Nephron progenitor cell (in vitro differentiated cells): ENCODE measurements at regions not wholly inside any gene's neighbourhood (a gene's known extent, or its start where the extent isn't known, plus 50 kb on each side); places are given as distances from the start of the nearest gene placed in this dataset.

Experiments used
- DNase-seq: peaks from one replicate; pipeline ENCODE4 v3.0.0; 2021
- H3K27ac Mint-ChIP-seq: 2 replicates; pipeline ENCODE4 v1.8.0; 2021; ENCODE audit warnings: mild to moderate bottlenecking, moderate library complexity, mixed read lengths
- H3K27me3 Mint-ChIP-seq: 2 replicates; pipeline ENCODE4 v1.8.0; 2021; ENCODE audit warnings: mild to moderate bottlenecking, low read depth, mixed read lengths; ENCODE audit not compliant: poor library complexity
- H3K36me3 Mint-ChIP-seq: 2 replicates; pipeline ENCODE4 v1.8.0; 2021; ENCODE audit warnings: low read depth, mixed read lengths
- H3K4me1 Mint-ChIP-seq: 2 replicates; pipeline ENCODE4 v1.8.0; 2021; ENCODE audit warnings: mixed read lengths
- H3K4me3 Mint-ChIP-seq: 2 replicates; pipeline ENCODE4 v1.8.0; 2021; ENCODE audit warnings: mild to moderate bottlenecking, moderate library complexity, mixed read lengths
- H3K9me3 Mint-ChIP-seq: 2 replicates; pipeline ENCODE4 v1.8.0; 2021; ENCODE audit warnings: mild to moderate bottlenecking, moderate library complexity, mixed read lengths
- TF ChIP-seq, protein P1 (sequence below): fragments of 200-600 bp; sonication (generic); IDR thresholded peaks from 2 replicates; pipeline ENCODE4 v1.5.0; 2021; ENCODE audit warnings: antibody characterized with exemption

DNA sequence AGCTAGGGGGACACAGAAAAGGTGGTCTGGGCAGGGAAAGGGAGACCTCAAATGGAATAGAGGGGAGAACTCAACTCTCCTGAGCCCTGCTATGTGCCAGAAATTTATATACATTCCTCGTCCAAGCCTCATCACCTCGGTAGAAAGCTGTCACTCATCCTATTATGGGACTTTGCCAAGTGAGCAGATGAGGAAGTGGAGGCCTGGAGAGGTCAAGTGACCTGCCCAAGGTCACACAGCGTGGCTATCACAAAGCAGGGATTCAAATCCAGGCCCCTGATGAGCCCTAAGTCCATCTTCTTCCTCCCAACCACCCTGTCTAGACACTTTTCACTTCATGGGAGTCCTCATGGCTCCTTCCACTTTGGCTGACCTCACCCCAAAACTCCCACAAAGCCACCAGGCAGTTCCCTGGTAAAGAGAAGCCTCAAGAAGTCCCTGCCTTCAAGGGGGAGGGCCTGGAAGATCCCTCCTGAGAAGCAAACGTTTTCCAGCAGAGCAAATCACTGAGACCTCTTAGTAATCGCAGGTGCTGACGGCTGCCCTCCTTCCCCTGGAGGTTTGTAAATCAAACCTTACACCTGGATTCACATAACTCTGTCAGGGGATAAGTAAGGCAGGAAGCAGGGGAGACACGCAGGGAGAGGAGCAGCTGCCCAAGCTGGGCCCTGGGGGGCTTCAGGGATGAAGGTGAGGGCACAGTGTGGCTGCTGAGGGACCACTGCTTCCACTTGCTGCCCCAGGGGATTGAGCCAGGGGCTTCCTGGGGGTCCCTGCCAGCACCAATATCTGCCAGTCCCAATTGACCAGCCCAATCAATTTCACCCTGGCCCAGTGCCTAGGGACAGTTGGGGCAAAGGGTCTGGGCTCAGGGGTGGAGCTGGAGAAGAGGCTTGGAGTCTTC is 351.2 kb downstream of the MATN1 start:
- H3K36me3 Mint-ChIP-seq, result no peaks in the 10 kb centered on the region

DNA sequence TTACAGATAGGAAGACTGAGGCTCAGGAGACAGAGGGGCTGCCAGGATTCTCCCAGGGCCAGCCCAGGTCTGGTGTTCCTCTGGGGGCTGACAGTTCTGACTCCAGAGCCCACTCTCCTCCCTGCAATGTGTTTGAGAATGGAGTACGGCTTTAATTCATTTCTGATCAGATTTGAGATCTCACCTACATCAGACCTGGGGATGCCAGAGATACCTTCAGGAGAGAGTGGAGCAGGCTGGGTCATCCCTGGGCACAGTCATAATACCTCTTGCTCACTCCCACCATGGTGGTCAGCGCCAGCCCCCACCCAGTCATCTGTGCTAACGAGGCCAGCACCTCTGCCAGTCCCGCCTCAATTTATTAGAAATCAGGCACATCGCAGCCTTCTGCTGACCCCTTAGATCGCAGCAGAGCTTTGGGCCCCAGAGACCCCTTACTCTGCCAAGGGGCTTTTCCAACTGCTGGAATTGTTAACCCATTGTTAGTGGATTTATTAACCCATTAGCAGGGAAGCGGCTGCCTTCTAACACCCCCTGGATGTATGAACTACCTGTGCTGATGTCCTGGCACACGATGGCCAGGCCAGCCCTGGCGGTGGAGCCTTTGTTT is 352.1 kb downstream of the MATN1 start:
- peaks cover 26% of the 10 kb centered on the region for H3K4me1 Mint-ChIP-seq
- H3K36me3 Mint-ChIP-seq, result no peaks in the 10 kb centered on the region
- no peak overlapping the region for H3K4me3 Mint-ChIP-seq
- TF ChIP-seq, protein P1, sequence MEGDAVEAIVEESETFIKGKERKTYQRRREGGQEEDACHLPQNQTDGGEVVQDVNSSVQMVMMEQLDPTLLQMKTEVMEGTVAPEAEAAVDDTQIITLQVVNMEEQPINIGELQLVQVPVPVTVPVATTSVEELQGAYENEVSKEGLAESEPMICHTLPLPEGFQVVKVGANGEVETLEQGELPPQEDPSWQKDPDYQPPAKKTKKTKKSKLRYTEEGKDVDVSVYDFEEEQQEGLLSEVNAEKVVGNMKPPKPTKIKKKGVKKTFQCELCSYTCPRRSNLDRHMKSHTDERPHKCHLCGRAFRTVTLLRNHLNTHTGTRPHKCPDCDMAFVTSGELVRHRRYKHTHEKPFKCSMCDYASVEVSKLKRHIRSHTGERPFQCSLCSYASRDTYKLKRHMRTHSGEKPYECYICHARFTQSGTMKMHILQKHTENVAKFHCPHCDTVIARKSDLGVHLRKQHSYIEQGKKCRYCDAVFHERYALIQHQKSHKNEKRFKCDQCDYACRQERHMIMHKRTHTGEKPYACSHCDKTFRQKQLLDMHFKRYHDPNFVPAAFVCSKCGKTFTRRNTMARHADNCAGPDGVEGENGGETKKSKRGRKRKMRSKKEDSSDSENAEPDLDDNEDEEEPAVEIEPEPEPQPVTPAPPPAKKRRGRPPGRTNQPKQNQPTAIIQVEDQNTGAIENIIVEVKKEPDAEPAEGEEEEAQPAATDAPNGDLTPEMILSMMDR, result no peak
- no peak for DNase-seq
- no peaks in the 10 kb centered on the region for H3K27me3 Mint-ChIP-seq
- H3K27ac Mint-ChIP-seq, result no peak overlapping the region
- H3K9me3 Mint-ChIP-seq, result no peaks in the 10 kb centered on the region

More for the DNA sequence above, 351.2 kb downstream of the MATN1 start:
- no peak overlapping the region for H3K4me3 Mint-ChIP-seq
- no peaks in the 10 kb centered on the region for H3K9me3 Mint-ChIP-seq
- H3K4me1 Mint-ChIP-seq, result peaks cover 22% of the 10 kb centered on the region
- TF ChIP-seq, protein P1, result no peak
- no peaks in the 10 kb centered on the region for H3K27me3 Mint-ChIP-seq
- no peak for DNase-seq
- H3K27ac Mint-ChIP-seq, result peak overlapping the region; percentile 22

DNA sequence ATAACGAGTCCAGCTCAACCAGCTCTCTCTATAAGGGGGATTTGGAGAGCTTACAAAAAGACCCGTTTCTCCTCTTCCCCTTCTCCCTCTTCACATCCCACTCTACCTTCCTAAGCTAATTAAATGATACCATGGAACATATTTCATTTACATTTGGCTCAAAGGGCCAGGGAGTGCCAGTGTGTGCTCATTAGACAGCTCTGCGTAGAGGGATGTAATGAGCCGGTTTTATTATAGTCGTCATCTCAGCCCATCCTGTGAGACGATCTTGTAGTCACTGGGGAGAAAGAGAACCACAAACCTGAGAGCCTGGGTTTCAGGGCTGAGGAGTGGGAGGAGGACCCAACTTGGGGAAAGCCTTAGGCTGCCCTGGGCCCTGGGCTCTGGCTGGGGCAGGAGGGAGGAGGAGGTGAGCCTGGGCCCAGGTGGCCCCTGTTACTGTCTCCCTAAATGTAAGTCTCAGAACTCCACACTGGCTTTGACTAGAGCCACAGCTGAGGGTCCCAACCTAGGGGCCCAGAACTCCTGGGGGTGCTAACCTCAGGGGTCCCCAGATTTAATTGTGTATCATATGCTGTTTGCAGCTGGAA is 354.6 kb downstream of the MATN1 start:
- no peaks in the 10 kb centered on the region for H3K36me3 Mint-ChIP-seq

DNA sequence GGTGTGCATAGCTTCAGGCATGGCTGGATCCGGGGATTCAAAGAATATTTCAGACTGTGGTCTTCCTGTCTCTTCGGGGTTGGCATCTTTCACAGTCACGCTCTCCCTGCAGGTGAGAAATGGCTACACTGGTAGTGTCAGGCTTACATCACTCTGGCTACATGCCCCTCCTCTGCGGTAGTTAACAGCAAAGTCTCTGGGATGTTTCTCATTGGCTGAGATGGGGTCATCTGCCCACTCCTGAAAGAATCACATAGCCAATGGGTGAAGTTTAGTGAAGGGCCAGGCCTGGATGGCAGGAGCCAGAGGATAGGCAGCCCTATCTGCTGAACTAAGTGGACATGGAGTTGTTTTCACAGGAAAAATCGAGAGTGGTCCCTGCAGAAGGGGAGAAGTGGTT is 356.5 kb downstream of the MATN1 start:
- H3K4me3 Mint-ChIP-seq, result no peak overlapping the region
- TF ChIP-seq, protein P1, result no peak
- no peaks in the 10 kb centered on the region for H3K27me3 Mint-ChIP-seq
- H3K27ac Mint-ChIP-seq, result no peak overlapping the region
- H3K9me3 Mint-ChIP-seq, result no peaks in the 10 kb centered on the region
- no peak for DNase-seq
- no peaks in the 10 kb centered on the region for H3K36me3 Mint-ChIP-seq
- H3K4me1 Mint-ChIP-seq, result peaks cover 27% of the 10 kb centered on the region

More for the DNA sequence above, 354.6 kb downstream of the MATN1 start:
- Mint-ChIP-seq H3K9me3 (no peaks in the 10 kb centered on the region), H3K4me1 (peaks cover 26% of the 10 kb centered on the region), H3K4me3 (no peak overlapping the region), H3K27ac (no peak overlapping the region), H3K27me3 (no peaks in the 10 kb centered on the region)
- TF ChIP-seq, protein P1, result no peak
- no peak for DNase-seq

DNA sequence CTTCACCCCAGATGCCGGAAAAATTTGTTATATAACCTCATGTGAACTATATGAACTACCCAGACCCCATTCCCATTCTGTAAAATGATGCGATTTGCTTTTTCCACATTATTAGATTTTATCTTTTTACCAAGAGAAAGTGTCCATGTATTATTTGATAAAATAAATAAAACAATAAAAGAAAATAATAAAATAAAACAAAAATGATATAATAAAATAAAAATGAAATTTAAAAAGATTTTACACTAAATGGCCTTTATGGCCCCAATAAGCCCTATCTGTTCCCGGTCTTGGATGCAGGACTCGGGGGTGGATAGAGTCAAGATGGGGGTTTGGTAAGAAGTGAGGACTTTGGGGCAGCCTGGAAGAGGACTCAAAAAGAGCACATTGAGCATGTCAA is 357.2 kb downstream of the MATN1 start:
- Mint-ChIP-seq H3K4me1 (peaks cover 23% of the 10 kb centered on the region), H3K36me3 (no peaks in the 10 kb centered on the region), H3K27me3 (no peaks in the 10 kb centered on the region), H3K27ac (no peak overlapping the region), H3K9me3 (no peaks in the 10 kb centered on the region), H3K4me3 (no peak overlapping the region)
- no peak for DNase-seq
- TF ChIP-seq, protein P1, result no peak
